NT2/D1 (cell line): ENCODE measurements at regions not wholly inside any gene's neighbourhood (a gene's known extent, or its start where the extent isn't known, plus 50 kb on each side); places are given as distances from the start of the nearest gene placed in this dataset.

Experiments
- DNase-seq: peaks from one replicate; pipeline ENCODE4 v3.0.0-alpha.2; 2011; ENCODE audit warnings: low read depth, low spot score
- H3K27me3 ChIP-seq: 2 replicates; pipeline ENCODE4 v1.6.0; 2011; ENCODE audit warnings: mild to moderate bottlenecking; ENCODE audit not compliant: insufficient read length, insufficient read depth
- H3K36me3 ChIP-seq: 2 replicates; pipeline ENCODE4 v1.6.1; 2011; ENCODE audit warnings: mild to moderate bottlenecking, low read length, mixed read lengths; ENCODE audit not compliant: insufficient read depth, insufficient read length
- H3K4me1 ChIP-seq: 2 replicates; pipeline ENCODE4 v1.5.1; 2011; ENCODE audit not compliant: insufficient read depth, insufficient read length
- H3K4me3 ChIP-seq: 2 replicates; pipeline ENCODE4 v1.5.1; 2011; ENCODE audit warnings: low read depth; ENCODE audit not compliant: insufficient read length
- H3K9ac ChIP-seq: 2 replicates; pipeline ENCODE4 v1.6.0; 2011; ENCODE audit warnings: low read depth; ENCODE audit not compliant: insufficient read length
- H3K9me3 ChIP-seq: 2 replicates; pipeline ENCODE4 v1.5.1; 2011; ENCODE audit warnings: mild to moderate bottlenecking, low read length; ENCODE audit not compliant: insufficient read depth
- SUZ12 ChIP-seq: IDR thresholded peaks from 2 replicates; pipeline ENCODE4 v1.6.1; 2011; ENCODE audit not compliant: insufficient read length, insufficient read depth; ENCODE audit errors: extremely low read depth
- YY1 ChIP-seq: IDR thresholded peaks from 2 replicates; pipeline ENCODE4 v1.6.1; 2011; ENCODE audit not compliant: insufficient read length, insufficient read depth
- ZNF274 ChIP-seq: IDR thresholded peaks from 2 replicates; pipeline ENCODE4 v1.6.1; 2011; ENCODE audit warnings: mild to moderate bottlenecking, low read depth, low read length

- no peaks in the 10 kb centered on the region for H3K9me3 ChIP-seq
- no peak overlapping the region for H3K4me3 ChIP-seq
- TF ChIP-seq YY1 (no peak), SUZ12 (no peak), ZNF274 (no peak)
- no peak for DNase-seq
- peaks cover 2% of the 10 kb centered on the region for H3K4me1 ChIP-seq
- H3K9ac ChIP-seq: no peak overlapping the region
- H3K36me3 ChIP-seq: no peaks in the 10 kb centered on the region
- no peaks in the 10 kb centered on the region for H3K27me3 ChIP-seq
Measured at GRCh38 chr3:182240474-182240873, 528.7 kb downstream of the SOX2 start.

GRCh38 chr3:182241196-182241765 lies 529.6 kb downstream of the SOX2 start:
- Histone ChIP-seq H3K9ac (no peak overlapping the region), H3K9me3 (no peaks in the 10 kb centered on the region), H3K4me3 (no peak overlapping the region), H3K36me3 (no peaks in the 10 kb centered on the region), H3K27me3 (no peaks in the 10 kb centered on the region), H3K4me1 (peaks cover 2% of the 10 kb centered on the region)
- no peak for TF ChIP-seq SUZ12
- TF ChIP-seq ZNF274: no peak
- no peak for TF ChIP-seq YY1
- DNase-seq: no peak

- H3K9ac ChIP-seq: no peak overlapping the region
- H3K4me3 ChIP-seq: no peak overlapping the region
- peaks cover 2% of the 10 kb centered on the region for H3K4me1 ChIP-seq
- TF ChIP-seq ZNF274 (no peak), YY1 (no peak), SUZ12 (no peak)
- H3K27me3 ChIP-seq: no peaks in the 10 kb centered on the region
- H3K9me3 ChIP-seq: no peaks in the 10 kb centered on the region
- H3K36me3 ChIP-seq: no peaks in the 10 kb centered on the region
- DNase-seq: no peak
Measured at GRCh38 chr3:182241766-182242488, 530.2 kb downstream of the SOX2 start.

GRCh38 chr3:182242489-182242942 lies 530.8 kb downstream of the SOX2 start:
- TF ChIP-seq YY1 (no peak), ZNF274 (no peak), SUZ12 (no peak)
- no peaks in the 10 kb centered on the region for H3K9me3 ChIP-seq
- peaks cover 2% of the 10 kb centered on the region for H3K4me1 ChIP-seq
- DNase-seq: no peak
- no peak overlapping the region for H3K9ac ChIP-seq
- H3K27me3 ChIP-seq: no peaks in the 10 kb centered on the region
- H3K36me3 ChIP-seq: no peaks in the 10 kb centered on the region
- H3K4me3 ChIP-seq: no peak overlapping the region

GRCh38 chr3:182243625-182244024 lies 531.9 kb downstream of the SOX2 start:
- no peaks in the 10 kb centered on the region for H3K36me3 ChIP-seq
- no peaks in the 10 kb centered on the region for H3K9me3 ChIP-seq
- no peaks in the 10 kb centered on the region for H3K27me3 ChIP-seq
- peaks cover 2% of the 10 kb centered on the region for H3K4me1 ChIP-seq
- H3K9ac ChIP-seq: no peak overlapping the region
- DNase-seq: no peak
- TF ChIP-seq YY1 (no peak), SUZ12 (no peak), ZNF274 (no peak)
- no peak overlapping the region for H3K4me3 ChIP-seq

- Histone ChIP-seq H3K4me3 (no peak overlapping the region), H3K27me3 (no peaks in the 10 kb centered on the region), H3K36me3 (no peaks in the 10 kb centered on the region), H3K4me1 (peaks cover 2% of the 10 kb centered on the region), H3K9ac (no peak overlapping the region), H3K9me3 (no peaks in the 10 kb centered on the region)
- no peak for TF ChIP-seq YY1
- no peak for TF ChIP-seq ZNF274
- TF ChIP-seq SUZ12: no peak
- no peak for DNase-seq
Measured at GRCh38 chr3:182244222-182244971, 532.7 kb downstream of the SOX2 start.

GRCh38 chr3:182245059-182245458 lies 533.3 kb downstream of the SOX2 start:
- no peaks in the 10 kb centered on the region for H3K9me3 ChIP-seq
- TF ChIP-seq SUZ12 (no peak), ZNF274 (no peak), YY1 (no peak)

More at GRCh38 chr3:182245059-182245458, 533.3 kb downstream of the SOX2 start:
- Histone ChIP-seq H3K27me3 (no peaks in the 10 kb centered on the region), H3K36me3 (no peaks in the 10 kb centered on the region), H3K4me3 (no peak overlapping the region), H3K9ac (no peak overlapping the region), H3K4me1 (peaks cover 2% of the 10 kb centered on the region)
- no peak for DNase-seq
